ENCODE measurements at regions not wholly inside any gene's neighbourhood (a gene's known extent, or its start where the extent isn't known, plus 50 kb on each side); places are given as distances from the start of the nearest gene placed in this dataset.
"Not testable (repeated sequence)": the region's sequence is repeated elsewhere in the genome, so short reads cannot be mapped to it uniquely, and the experiment has no call there.

GRCh38 chr21:6466707-6467106, 4054.7 kb upstream of the TPTE start:
- H3K9me3 Mint-ChIP-seq; H3K4me3 Mint-ChIP-seq; DNase-seq (ENCODE audit: low read depth, low spot score); H3K27me3 Mint-ChIP-seq (ENCODE audit: low read depth); H3K36me3 Mint-ChIP-seq (ENCODE audit: low read depth); H3K4me1 Mint-ChIP-seq; H3K27ac Mint-ChIP-seq (ENCODE audit: unreplicated experiment): not testable (repeated sequence)

GRCh38 chr21:6467189-6467774, 4054.1 kb upstream of the TPTE start:
- H3K4me1 Mint-ChIP-seq; H3K4me3 Mint-ChIP-seq; DNase-seq (ENCODE audit: low read depth, low spot score); H3K27me3 Mint-ChIP-seq (ENCODE audit: low read depth); H3K27ac Mint-ChIP-seq (ENCODE audit: unreplicated experiment); H3K36me3 Mint-ChIP-seq (ENCODE audit: low read depth); H3K9me3 Mint-ChIP-seq: not testable (repeated sequence)

GRCh38 chr21:6467907-6468306, 4053.5 kb upstream of the TPTE start:
- H3K9me3 Mint-ChIP-seq; H3K4me3 Mint-ChIP-seq; H3K36me3 Mint-ChIP-seq (ENCODE audit: low read depth): not testable (repeated sequence)

GRCh38 chr21:6468331-6468860, 4053.0 kb upstream of the TPTE start:
- H3K4me1 Mint-ChIP-seq; H3K9me3 Mint-ChIP-seq; H3K27me3 Mint-ChIP-seq (ENCODE audit: low read depth); H3K4me3 Mint-ChIP-seq; H3K27ac Mint-ChIP-seq (ENCODE audit: unreplicated experiment); H3K36me3 Mint-ChIP-seq (ENCODE audit: low read depth); DNase-seq (ENCODE audit: low read depth, low spot score): not testable (repeated sequence)

More at GRCh38 chr21:6467907-6468306, 4053.5 kb upstream of the TPTE start:
- not testable (repeated sequence) for H3K27me3 Mint-ChIP-seq (ENCODE audit: low read depth); H3K4me1 Mint-ChIP-seq; DNase-seq (ENCODE audit: low read depth, low spot score); H3K27ac Mint-ChIP-seq (ENCODE audit: unreplicated experiment)

GRCh38 chr21:6474250-6474968, 4047.0 kb upstream of the TPTE start:
- H3K9me3 Mint-ChIP-seq; H3K27ac Mint-ChIP-seq (ENCODE audit: unreplicated experiment); H3K36me3 Mint-ChIP-seq (ENCODE audit: low read depth); H3K27me3 Mint-ChIP-seq (ENCODE audit: low read depth); H3K4me3 Mint-ChIP-seq; DNase-seq (ENCODE audit: low read depth, low spot score); H3K4me1 Mint-ChIP-seq: not testable (repeated sequence)

GRCh38 chr21:6481116-6481515, 4040.3 kb upstream of the TPTE start:
- H3K4me3 Mint-ChIP-seq; H3K27ac Mint-ChIP-seq (ENCODE audit: unreplicated experiment); H3K27me3 Mint-ChIP-seq (ENCODE audit: low read depth); H3K4me1 Mint-ChIP-seq; DNase-seq (ENCODE audit: low read depth, low spot score); H3K36me3 Mint-ChIP-seq (ENCODE audit: low read depth); H3K9me3 Mint-ChIP-seq: not testable (repeated sequence)

GRCh38 chr21:6482616-6483015, 4038.8 kb upstream of the TPTE start:
- H3K27me3 Mint-ChIP-seq (ENCODE audit: low read depth); H3K4me1 Mint-ChIP-seq; H3K4me3 Mint-ChIP-seq; H3K9me3 Mint-ChIP-seq; DNase-seq (ENCODE audit: low read depth, low spot score); H3K27ac Mint-ChIP-seq (ENCODE audit: unreplicated experiment); H3K36me3 Mint-ChIP-seq (ENCODE audit: low read depth): not testable (repeated sequence)

GRCh38 chr21:6483645-6484044, 4037.7 kb upstream of the TPTE start:
- not testable (repeated sequence) for DNase-seq (ENCODE audit: low read depth, low spot score); H3K4me3 Mint-ChIP-seq; H3K27ac Mint-ChIP-seq (ENCODE audit: unreplicated experiment); H3K27me3 Mint-ChIP-seq (ENCODE audit: low read depth); H3K36me3 Mint-ChIP-seq (ENCODE audit: low read depth); H3K9me3 Mint-ChIP-seq; H3K4me1 Mint-ChIP-seq

GRCh38 chr21:6486821-6487220, 4034.6 kb upstream of the TPTE start:
- not testable (repeated sequence) for H3K36me3 Mint-ChIP-seq (ENCODE audit: low read depth); H3K4me3 Mint-ChIP-seq; DNase-seq (ENCODE audit: low read depth, low spot score); H3K9me3 Mint-ChIP-seq; H3K27me3 Mint-ChIP-seq (ENCODE audit: low read depth); H3K27ac Mint-ChIP-seq (ENCODE audit: unreplicated experiment); H3K4me1 Mint-ChIP-seq

- not testable (repeated sequence) for H3K36me3 Mint-ChIP-seq (ENCODE audit: low read depth)
Measured at GRCh38 chr21:6492691-6493090, 4028.7 kb upstream of the TPTE start.

GRCh38 chr21:6493957-6494356, 4027.4 kb upstream of the TPTE start:
- not testable (repeated sequence) for H3K4me3 Mint-ChIP-seq; H3K9me3 Mint-ChIP-seq; H3K4me1 Mint-ChIP-seq; DNase-seq (ENCODE audit: low read depth, low spot score); H3K36me3 Mint-ChIP-seq (ENCODE audit: low read depth); H3K27me3 Mint-ChIP-seq (ENCODE audit: low read depth); H3K27ac Mint-ChIP-seq (ENCODE audit: unreplicated experiment)

More at GRCh38 chr21:6492691-6493090, 4028.7 kb upstream of the TPTE start:
- DNase-seq (ENCODE audit: low read depth, low spot score); H3K27me3 Mint-ChIP-seq (ENCODE audit: low read depth); H3K9me3 Mint-ChIP-seq; H3K4me3 Mint-ChIP-seq; H3K27ac Mint-ChIP-seq (ENCODE audit: unreplicated experiment); H3K4me1 Mint-ChIP-seq: not testable (repeated sequence)

- not testable (repeated sequence) for H3K27ac Mint-ChIP-seq (ENCODE audit: unreplicated experiment); H3K27me3 Mint-ChIP-seq (ENCODE audit: low read depth); H3K36me3 Mint-ChIP-seq (ENCODE audit: low read depth); DNase-seq (ENCODE audit: low read depth, low spot score); H3K9me3 Mint-ChIP-seq; H3K4me3 Mint-ChIP-seq; H3K4me1 Mint-ChIP-seq
Measured at GRCh38 chr21:6496356-6496755, 4025.0 kb upstream of the TPTE start.

GRCh38 chr21:6498716-6499115, 4022.7 kb upstream of the TPTE start:
- H3K4me3 Mint-ChIP-seq; H3K4me1 Mint-ChIP-seq; H3K36me3 Mint-ChIP-seq (ENCODE audit: low read depth); DNase-seq (ENCODE audit: low read depth, low spot score); H3K27me3 Mint-ChIP-seq (ENCODE audit: low read depth); H3K9me3 Mint-ChIP-seq; H3K27ac Mint-ChIP-seq (ENCODE audit: unreplicated experiment): not testable (repeated sequence)
